HG02852 (cell line): ENCODE measurements at regions not wholly inside any gene's neighbourhood (a gene's known extent, or its start where the extent isn't known, plus 50 kb on each side); places are given as distances from the start of the nearest gene placed in this dataset.
"Not testable (repeated sequence)": the region's sequence is repeated elsewhere in the genome, so short reads cannot be mapped to it uniquely, and the experiment has no call there.

ENCODE experiments used
- ATAC-seq: cut with Tn5 transposase; IDR thresholded peaks from one replicate; pipeline ENCODE4 v1.9.1; 2021; ENCODE audit warnings: mild to moderate bottlenecking, moderate library complexity; ENCODE audit not compliant: unreplicated experiment

DNA sequence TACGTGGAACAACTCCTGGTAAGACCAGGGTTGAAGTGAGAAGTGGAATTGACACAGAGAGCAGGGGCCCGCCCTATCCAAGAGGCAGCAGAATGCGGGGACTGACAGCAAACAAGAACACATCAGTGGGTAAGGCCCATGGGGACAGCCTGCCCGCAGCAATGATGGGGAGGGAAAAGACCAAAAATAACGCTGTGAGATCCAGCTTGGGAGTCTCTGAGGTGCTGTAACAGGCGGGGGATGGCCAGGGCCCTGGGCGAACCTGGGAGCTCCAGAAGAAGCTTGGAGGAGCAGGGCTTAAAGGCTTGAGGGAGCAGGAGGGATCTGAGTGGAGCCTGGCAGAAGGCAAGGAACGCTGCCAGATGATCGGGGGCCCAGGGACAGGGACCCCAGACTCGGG is 173.4 kb downstream of the TMEM200C start:
- ATAC-seq = no peak

DNA sequence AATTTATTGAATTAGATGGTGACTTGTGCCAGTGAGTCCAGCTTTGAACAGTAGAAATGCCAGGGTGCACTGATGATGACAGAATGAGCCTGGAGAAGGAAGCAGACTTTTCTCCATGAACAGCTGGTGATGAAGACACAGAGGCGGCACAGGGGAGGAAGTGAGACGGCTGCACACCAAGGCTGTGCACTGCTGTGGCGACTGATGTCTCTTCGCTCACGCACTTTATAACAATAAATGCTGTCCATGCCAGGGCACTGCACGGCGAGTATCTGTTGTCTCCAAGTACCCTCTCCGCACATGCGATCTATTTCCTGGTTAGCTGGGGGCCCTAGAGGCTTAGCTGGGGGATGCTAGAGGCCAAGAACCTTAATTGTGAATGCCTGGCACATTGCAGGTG is 175.2 kb downstream of the TMEM200C start:
- ATAC-seq = no peak

DNA sequence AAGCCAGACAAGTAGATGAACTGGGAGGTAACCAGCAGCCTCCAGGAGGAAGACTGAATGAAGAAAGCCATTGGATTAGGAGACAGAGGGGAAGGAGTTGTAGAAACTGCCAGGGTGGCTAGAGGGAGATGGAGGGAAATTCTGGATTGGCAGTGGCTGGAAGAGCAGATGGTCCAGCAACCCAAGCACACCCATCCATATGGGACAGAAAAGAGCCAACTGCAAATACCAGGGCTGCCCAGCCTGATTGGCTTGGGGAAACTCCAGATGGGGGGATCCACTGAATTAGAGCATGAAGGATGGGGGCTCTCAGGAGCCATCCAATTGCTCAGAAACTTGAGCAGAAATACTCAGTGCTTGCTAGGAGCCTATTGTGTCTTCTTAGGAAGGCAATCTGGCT is 173.5 kb upstream of the EPB41L3 start:
- no peak for ATAC-seq

DNA sequence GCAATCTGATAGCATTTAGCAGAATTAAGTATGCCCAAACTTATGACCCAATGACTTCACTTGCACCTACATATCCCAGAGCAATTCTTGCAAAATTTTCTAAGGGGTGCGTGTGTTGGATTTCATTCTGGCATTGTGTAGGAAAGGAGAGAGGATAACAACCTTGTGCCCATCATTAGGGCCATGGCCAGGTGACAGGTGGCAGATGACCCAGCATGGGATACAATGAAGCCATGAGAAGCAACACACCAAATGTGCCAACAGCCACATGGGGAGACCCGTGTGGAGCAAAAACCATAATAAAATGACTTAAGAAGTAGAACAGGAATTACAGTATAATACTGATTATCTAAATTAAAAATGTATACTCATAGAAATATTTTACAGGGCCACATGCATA is 166.9 kb upstream of the EPB41L3 start:
- ATAC-seq = no peak

DNA sequence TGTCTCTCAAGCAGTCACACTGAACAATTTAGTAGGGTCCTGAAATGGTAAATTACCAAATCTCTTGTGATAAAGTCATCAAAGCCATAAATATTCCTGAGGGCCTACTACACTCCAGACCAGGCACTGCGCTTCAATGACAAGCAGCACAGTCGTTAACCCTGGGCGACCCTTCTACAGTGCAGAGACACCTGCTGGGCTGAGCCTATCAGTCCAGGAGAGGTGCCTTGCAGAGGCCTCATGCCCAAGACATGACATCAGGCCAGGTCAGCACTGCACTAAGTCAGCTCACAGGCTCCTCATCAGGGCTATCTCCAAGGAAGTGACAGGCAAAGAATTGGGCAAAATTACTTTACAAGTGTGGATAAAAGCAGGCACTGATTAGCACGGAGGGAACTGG is 166.4 kb upstream of the EPB41L3 start:
- ATAC-seq = no peak

DNA sequence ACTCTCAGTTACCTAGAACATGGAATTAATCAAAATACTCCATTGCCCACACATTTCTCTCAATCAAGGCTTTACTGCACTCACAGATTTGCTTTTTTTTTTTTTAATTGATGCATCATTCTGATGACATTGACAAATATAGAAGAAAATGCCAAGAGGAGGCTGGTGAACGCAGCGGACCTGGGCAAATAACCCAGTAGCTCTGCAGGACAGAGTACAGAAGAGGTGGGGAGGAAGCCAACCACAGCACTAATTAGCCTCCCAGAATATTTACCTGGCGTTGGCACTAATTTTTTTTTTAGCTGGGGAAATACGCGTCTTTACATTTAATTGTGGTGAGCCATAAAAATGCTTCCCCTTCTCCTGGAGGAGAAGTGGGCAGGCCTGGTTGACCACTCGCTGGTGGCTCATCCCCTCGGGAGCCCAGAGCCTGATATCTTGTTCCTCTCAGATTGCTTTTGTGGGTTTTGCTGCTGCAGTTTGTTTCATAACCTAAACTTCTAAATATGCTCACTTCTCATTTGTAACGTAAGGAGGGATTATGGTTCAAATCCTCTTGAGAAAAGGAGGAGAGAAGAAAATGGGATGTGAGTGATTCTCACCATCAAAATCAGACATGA is 165.8 kb upstream of the EPB41L3 start:
- ATAC-seq = no peak

DNA sequence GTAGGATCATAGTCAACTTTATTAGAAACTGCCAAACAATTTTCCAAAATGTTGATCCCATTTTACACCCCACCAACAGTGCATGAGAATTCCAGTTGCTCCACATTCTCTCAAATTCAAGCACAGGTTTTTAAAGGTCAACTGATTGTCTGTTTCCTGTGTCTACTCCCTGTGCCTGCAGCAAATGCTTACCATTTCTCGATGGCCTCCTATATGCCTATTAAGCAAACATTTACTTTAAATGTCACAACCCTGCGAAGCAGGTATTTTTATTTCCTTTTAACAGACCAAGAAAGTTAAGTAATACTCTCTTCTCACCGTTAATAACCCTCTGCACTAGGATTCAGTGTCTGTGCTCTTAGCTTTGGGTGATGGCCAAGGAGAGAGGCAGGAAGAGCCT is 163.8 kb upstream of the EPB41L3 start:
- ATAC-seq = no peak

DNA sequence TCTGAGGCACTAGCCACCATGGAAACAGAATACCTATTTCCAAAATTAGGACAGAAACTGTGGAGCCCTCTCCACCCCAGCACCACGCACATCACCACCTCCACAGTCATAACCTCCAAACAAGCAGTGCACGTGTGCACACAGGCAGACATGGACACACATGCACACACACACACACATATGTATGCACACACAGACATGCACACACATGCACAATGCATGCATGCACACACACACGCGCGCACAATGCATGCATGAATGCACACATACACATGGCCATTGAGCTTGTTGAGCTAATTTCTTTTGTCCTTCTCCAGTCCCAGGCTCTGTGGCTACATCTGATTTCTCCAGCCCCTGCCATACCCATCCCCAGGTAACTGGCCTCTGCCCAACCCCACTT is 161.6 kb upstream of the EPB41L3 start:
- no peak for ATAC-seq

DNA sequence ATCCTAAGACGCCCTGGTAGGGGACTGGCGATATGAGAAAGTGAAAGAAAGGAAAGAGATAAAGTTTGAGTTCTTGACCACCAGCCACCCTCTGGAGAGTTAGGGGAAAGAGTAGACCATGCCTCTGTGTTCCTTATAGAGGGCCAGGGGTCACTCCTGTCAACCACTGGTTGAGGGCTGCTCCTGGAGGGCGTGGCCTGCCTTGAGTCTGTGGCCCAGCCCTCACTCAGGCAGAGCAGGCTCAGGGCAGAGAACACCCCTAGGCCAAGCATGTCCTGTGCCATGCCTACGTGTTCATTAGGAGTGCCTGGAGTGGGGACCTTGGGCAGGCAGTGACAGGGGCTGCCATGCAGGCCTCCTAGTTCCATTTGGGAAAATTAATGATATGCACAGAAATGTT is 161.1 kb upstream of the EPB41L3 start:
- ATAC-seq = no peak

DNA sequence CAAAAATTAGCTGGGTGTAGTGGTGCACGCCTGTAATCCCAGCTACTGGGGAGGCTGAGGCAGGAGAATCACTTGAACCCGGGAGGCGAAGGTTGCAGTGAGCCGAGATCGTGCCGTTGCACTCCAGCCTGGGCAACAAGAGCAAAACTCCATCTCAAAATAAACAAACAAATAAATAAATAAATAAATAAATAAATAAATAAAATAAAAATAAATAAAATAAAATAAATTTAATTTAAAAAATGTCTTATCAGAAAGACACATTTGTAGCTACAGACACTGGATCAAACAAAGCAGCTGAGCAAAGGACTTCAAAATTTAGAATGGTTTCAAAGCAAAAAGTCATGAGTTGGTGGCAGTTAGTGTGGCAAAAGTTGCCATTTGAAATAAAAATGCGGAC is 158.2 kb upstream of the EPB41L3 start:
- ATAC-seq = not testable (repeated sequence)

DNA sequence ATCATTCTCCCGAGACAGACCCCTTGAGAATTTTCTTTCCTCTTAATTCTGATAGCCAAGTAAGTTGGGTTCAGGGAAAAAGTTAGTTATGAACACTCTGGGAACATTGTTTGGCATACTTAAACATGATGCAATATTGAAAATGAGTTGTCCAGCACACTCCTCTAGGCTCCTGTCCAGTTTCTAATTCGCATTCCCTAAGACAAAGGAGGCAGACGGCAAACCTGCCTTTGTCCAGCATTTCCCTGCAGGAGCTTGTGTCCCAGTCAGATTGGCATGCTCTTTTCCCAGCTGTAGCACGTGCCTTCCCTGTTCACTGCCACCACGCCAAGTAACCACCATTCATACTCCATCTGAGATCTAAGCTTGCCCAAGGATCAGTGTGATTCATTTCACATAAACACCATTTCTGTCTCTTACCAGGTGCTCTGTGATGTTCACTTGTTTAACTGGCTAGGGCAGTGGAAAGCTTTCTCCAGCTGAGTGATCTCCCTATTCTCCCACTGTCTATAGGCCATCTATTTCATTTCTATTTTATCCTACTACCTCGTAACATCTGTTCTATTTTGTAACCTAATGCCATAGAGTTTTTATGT is 150.0 kb upstream of the EPB41L3 start:
- no peak for ATAC-seq

DNA sequence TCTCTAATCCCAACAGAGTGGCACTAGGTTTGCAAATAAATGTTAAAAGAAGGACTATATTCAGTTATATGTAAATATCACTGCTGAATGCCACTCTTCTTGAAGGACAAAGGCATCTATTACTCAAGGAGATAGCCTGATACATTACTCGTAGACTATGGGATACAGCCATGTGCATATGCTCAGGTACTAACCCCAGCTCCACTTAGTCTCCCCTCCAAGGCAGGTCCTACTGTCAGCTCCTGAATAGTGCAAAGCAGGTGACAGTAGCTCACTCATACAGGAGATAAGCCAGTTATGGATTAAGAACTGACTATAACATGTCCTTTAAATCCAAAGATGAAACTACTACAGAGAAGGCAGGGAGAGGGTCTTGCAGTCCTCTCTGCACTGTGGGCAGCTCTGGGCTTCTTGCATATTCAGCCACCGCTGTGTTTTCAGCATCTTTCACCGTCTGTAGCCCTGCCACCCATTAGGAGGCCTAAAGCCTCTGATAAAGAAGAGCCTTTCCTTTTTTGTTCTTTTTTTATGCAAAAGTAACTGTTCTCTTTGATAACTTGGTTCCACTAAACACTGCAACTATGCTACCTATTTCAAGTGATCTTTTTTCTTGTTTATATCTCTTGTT is 135.1 kb upstream of the EPB41L3 start:
- no peak for ATAC-seq

DNA sequence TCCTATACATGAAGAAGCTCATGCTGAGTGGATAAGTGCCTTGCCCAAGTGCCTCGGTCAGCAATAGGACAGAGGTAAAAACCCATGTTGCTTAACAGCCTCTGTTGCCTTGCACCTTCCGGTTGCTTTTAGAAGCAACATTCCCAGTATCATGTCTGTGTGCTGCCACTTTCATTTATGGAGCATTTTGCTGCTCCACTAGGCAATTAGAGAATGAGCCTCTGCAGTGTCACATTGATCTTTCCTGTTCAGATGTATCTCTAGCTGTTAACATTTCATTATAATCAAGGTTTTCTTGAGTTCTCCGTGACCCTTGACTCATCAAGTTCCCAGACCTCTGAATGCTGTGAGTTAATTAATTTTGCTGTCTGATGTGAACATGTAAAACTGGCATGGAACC is 134.5 kb upstream of the EPB41L3 start:
- ATAC-seq = no peak

DNA sequence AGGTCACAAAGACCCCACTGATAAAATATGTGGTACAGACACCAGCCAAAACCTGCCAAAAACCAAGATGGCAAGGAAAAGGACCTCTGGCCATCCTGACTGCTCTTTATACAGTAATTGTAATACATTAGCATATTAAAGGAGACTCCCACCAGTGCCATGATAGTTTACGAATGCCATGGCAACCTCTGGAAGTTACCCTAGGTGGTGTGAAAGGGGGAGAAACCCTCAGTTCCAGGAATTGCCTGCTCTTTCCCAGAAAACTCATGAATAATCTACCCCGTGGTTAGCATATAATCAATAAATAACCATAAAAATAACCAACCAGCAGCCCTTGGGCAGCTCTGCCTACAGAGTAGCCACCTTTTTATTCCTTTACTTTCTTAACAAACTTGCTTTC is 129.8 kb upstream of the EPB41L3 start:
- ATAC-seq = no peak

DNA sequence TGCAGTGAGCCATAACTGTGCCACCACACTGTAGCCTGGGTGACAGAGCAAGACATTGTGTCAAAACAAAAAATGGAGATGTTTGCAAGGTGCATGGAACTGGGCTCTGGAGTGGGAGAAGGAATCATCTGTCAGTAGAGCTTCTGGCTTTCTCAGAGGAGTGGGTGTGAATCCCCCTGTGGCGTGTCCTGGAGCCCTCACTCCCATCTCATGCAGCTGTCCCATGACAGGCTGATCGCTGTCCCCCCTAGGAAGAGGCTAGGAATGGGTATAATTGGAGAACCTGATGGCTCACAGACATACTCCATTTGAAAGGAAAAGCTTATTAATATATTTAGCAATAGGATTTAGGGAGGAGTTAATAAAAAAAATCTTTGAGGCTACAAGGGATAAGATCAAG is 125.8 kb upstream of the EPB41L3 start:
- ATAC-seq = no peak

DNA sequence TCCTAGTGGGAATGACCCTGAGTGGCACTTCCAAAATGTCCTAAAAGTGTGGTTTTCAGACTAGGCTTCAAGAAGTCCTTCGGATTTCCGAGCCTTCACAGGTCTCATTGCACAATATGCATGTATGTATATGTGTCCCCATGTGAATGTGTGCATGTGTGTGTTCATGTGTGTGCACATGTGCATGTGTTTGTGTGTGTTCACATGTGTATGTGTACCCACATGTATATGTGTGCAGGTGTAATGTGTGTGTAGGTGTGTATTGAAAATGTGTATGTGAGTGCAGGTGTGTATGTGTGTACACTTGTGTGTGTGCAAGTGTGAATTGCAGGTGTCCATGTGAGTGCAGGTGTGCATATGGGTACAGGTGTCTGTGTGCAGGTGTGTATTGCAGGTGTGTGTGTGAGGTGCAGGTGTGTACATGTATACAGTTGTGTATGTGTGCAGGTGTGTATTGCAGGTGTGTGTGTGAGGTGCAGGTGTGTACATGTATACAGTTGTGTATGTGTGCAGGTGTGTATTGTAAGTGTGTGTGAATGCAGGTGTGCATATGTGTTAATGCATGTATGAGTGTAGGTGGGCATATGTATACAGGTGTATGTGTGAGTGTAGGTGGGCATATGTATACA is 124.4 kb upstream of the EPB41L3 start:
- ATAC-seq = no peak

DNA sequence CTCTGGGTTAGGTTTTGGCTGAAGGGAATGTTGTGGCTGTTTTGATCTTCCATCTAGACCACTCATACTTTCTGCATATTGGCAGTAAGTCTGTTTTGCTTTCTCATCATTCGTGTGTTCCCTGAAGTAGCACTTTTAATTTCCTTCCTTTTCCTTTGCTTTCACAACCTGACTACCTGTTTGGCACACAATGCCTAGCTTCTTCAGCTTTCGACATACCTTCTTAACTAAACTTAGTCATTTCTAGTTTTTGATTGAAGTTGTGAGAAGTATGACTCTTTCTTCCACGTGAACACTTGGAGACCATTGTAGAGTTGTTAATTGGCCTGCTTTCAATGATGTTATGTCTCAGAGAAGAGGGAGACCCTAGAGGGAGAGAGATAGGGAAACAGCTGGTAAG is 123.6 kb upstream of the EPB41L3 start:
- no peak for ATAC-seq

DNA sequence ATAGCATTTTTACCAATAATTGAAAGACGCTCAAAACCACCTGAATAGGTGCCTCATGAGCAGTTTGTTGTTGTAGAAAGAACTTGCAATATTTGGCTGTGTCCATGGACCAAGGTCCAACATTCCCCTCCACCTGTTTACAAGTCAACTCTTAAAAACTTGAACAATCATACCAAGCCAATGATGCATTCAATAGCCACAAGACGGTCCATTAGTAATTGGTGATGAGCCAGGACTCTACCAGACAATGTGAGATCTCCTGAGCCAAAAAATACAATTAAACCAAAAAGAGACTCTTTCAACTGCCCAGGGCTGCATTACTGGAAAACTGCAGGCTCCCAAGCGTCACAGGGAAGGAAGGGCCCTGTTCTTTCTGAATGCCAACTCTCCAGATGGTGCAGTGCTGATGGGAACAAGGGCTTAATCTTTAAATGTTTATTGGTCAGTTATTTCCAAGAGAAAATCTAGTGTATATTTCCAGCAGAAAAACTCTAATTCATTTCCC is 118.8 kb upstream of the EPB41L3 start:
- ATAC-seq = no peak

DNA sequence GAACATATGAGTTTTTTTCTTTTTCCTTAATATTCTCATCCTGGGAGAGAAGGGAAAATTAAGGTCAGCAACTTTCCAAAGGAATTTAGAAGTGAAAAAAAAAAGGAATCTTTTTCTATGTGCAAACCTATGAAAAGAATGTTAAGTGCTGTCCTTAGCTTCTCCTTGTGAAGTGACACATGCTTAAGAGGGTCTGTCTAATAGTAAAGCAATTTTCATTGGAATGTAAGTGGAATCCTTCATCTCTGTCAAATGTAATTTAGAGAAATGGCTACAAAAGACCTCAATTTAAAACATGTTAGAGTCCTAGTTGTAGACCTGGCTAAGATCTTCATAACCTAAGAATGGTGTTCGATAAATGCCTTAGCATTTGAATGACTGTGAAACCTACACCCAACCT is 117.4 kb upstream of the EPB41L3 start:
- ATAC-seq = no peak

DNA sequence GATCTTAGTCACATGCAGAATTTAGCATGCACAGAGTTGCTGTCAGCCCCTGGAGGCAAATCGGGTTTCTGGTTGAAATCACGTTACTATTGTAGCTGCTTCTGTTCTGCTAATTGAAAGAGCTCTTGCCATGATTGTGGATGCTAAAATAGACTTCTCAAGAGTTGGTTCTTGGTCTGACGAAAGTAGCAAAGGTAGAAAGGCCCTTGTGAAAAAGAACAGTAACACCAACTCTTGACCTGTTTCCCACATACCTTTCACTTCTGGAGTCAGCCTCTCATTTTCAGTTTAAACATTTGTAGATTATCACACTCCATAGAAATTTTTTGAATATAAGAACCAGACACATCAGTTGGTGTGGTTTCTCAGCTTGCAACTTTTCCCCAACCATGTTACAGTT is 110.0 kb upstream of the EPB41L3 start:
- ATAC-seq = no peak

DNA sequence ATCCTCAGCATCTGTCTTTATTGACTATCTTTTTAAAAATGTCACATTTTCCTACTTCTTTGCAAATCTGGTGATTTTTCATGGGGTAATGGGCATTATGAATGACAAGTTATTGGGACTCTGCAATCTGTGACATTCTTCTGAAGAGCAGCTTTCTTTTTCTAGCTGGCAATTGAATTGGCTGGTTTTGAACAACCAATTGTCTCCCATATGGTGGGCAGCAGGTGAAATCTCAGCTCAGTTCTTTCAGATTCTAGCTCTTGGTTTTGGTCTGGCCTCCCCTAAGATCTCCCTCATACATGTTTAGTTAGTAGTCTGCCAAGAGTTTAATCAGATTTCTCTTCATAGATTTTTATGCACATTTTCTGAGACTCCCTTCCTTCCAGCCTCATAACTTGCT is 107.9 kb upstream of the EPB41L3 start:
- no peak for ATAC-seq

DNA sequence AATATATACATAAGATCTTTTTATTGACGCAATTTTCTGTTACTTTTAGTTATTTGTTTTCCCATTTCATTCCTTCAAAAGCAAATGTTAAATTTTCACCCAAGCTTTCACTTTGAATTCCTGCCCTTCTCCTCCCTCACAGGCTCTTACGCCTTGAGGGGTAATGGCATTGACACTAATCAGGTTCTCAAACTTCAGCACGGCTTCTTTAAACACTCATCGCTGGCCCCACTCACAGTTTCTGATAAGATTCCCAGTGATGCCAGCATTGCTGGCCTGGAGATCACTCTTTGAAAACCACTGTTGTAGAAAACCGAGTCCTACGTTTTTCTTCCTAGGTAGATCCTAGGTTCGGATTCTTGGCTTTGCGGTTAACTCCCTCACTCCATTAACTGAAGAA is 105.6 kb upstream of the EPB41L3 start:
- ATAC-seq = no peak
